HFF-Myc (cell line): ENCODE measurements at regions not wholly inside any gene's neighbourhood (a gene's known extent, or its start where the extent isn't known, plus 50 kb on each side); places are given as distances from the start of the nearest gene placed in this dataset.
A peak's percentile ranks its signal among the peaks of the same experiment; 100 is the strongest.

Experiments
- DNase-seq: peaks from one replicate; pipeline ENCODE4 v3.0.0-alpha.2; 2011; ENCODE audit warnings: low read depth; ENCODE audit errors: extremely low read depth
- H3K4me3 ChIP-seq: replicated peaks from 2 replicates; pipeline ENCODE4 v1.5.1; 2011; ENCODE audit warnings: low read depth, mild to moderate bottlenecking, control low read depth, low read length
- TF ChIP-seq, protein P1 (sequence below): IDR thresholded peaks from 2 replicates; pipeline ENCODE4 v1.5.1; 2012; ENCODE audit warnings: mild to moderate bottlenecking, low read depth, low read length, control low read depth; ENCODE audit errors: missing control alignments

DNA sequence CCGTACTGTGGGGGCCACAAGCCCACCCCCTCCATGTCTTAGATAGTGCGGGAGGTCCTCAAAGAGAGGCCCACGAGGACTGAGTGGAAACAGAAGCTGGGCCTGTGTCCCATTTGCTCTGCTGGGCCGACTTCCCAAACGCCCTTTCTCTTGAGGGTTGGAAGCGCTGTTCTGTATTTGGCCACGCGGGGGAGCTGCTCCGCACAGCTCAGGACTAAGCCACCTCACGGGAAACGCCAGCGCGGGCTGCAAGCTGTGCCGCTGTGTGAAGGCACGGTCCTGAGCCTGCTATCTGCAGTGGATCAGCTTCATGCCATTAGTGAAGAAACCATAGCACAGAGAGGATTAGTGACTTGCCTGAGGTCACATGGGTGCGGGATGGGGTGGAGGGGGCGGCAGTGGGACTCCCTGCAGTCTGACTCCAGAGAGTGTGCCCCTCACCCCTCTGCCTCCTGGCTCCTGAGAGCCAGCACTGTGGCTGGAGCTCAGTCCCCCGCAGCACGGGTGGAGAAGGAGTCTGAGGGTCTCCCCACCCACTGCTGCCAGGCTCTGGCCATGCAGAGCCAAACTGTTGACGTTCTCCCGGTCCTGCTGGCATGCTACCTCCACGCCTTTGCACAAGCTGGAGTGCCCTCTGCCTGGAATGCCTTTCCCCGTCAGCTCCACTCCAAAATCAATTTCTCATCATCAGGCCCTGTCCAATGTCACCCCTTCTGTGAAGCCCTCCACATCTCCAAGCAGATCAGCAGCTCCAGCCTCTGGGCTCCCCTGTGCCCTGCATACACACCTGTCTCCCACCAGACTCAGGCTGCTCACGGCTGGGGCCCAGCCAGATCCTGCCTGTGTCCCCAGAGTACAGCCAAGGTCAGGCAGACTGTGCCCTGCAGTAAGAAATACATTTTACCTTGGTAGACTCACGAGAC is 51.5 kb upstream of the LRRC32 start:
- TF ChIP-seq, protein P1, sequence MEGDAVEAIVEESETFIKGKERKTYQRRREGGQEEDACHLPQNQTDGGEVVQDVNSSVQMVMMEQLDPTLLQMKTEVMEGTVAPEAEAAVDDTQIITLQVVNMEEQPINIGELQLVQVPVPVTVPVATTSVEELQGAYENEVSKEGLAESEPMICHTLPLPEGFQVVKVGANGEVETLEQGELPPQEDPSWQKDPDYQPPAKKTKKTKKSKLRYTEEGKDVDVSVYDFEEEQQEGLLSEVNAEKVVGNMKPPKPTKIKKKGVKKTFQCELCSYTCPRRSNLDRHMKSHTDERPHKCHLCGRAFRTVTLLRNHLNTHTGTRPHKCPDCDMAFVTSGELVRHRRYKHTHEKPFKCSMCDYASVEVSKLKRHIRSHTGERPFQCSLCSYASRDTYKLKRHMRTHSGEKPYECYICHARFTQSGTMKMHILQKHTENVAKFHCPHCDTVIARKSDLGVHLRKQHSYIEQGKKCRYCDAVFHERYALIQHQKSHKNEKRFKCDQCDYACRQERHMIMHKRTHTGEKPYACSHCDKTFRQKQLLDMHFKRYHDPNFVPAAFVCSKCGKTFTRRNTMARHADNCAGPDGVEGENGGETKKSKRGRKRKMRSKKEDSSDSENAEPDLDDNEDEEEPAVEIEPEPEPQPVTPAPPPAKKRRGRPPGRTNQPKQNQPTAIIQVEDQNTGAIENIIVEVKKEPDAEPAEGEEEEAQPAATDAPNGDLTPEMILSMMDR = peak; percentile 95
- DNase-seq = peak; percentile 54
- no peak overlapping the region for H3K4me3 ChIP-seq

DNA sequence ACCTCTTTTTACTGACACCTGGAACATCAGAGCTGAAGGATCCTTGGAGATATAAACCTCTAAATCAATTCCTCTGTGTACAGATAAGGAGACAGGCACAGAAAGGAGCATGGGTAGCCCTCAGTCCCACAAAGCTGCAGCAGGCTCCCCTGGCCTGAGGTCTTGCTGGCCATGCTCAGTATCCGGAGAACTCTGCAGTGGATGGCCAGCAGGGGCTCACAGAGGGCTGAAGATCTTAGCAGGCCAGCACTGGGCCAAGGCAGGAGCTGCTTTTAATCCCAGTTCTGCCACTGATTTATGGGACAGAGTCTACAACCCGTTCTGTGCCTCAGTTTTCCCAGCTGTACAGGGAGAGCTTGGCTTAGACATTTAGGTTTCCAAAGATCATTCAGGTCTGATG is 52.6 kb upstream of the LRRC32 start:
- DNase-seq = no peak
- H3K4me3 ChIP-seq = no peak overlapping the region
- TF ChIP-seq, protein P1 = no peak

DNA sequence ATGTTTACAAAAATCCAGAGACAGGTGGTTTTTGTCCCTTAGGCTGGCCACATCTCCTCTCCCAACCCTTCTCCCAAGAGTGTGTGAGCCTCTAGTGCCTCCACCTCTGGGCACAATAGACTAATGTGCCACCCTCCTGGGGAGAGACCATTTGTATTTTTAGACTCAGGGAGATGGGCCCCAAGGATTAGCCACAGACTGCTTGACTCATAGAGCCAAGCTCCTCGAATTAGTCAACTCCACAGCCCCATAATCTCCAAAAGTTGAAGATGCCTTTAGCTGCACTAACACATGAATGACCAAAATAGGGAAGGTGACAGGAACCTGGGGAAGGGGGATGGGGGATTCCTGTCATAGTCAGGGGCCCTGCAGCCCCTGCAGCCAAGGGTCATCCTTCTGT is 53.0 kb upstream of the LRRC32 start:
- TF ChIP-seq, protein P1 = no peak
- no peak overlapping the region for H3K4me3 ChIP-seq
- DNase-seq = no peak

DNA sequence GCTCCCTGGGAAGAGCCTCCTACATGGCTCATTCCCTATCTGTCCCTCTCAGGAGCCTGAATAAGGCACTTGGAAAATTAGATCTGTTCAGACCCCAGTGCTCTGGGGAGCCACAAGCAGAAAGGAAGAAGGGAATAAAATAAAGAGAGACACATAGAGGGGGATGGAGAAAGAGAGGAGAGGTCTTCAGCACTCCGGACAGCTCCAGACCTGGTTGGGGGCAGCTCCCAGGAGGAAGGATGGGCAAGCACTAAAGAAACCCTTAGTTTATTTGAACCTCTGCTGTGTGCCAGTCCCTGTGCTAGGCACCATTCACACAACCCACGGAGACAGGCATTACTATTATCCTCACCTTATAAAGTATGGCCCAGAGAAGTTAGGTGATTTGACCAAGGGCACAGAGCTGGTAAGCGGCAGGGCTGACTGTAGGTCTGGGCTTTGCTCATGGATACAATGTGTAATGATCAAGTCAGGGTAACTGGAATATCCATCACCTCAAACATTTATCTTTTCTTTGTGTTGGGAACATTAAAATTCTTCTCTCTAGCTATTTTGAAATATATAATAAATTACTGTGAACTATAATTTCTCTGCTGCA is 53.7 kb upstream of the LRRC32 start:
- no peak for DNase-seq
- TF ChIP-seq, protein P1 = no peak
- no peak overlapping the region for H3K4me3 ChIP-seq

DNA sequence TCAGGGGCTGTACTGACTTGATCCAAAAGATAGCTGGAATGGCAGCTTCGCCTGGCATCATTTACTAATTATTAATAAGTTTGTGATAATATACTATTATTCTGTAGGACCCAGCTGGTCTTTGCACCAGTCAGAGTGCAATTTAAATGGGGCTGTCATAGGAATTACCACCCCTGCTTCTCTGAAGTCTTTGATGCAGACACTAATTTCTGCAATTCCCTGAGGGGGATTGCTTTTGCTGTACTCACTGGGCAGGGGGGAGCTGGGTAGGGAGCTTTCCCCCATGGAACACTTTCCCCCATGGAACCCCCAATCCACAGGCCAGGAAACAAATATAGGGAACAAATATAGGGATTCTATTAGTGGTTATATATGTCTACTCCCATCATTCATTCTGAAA is 54.9 kb upstream of the TSKU start:
- DNase-seq = no peak
- TF ChIP-seq, protein P1 = no peak
- no peak overlapping the region for H3K4me3 ChIP-seq

DNA sequence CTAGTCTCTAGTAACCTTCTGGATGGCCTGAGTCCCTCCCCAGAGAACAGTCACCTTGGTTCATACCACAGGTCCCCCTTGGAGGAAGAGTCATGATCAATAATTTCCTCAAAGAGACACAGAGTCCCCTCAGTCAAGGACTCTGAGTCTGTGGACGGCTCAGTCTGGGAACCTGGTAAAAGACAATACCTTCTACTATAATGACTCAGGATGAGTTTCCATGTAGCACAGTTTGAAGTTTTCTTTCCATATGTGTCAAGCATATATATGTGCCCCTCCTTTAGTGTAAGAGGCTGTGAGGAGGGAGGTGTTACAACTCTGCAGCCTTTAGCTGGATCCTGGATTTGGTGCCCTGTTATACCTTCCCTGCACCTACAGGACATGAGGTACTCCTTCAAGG is 54.4 kb upstream of the TSKU start:
- DNase-seq = no peak
- TF ChIP-seq, protein P1 = no peak
- H3K4me3 ChIP-seq = no peak overlapping the region
